D721Med (cell line): ENCODE measurements at regions not wholly inside any gene's neighbourhood (a gene's known extent, or its start where the extent isn't known, plus 50 kb on each side); places are given as distances from the start of the nearest gene placed in this dataset.
"Not testable (repeated sequence)": the region's sequence is repeated elsewhere in the genome, so short reads cannot be mapped to it uniquely, and the experiment has no call there.

Experiments
- DNase-seq: peaks from one replicate; pipeline ENCODE4 v3.0.0; 2011; ENCODE audit warnings: low spot score; ENCODE audit not compliant: insufficient read length
- FAIRE-seq: peaks from 2 replicates; lab custom pipeline; 2011; peaks lifted over from hg19 to GRCh38; lab: Jason Lieb, UNC
- TF ChIP-seq, protein P1 (sequence below): IDR thresholded peaks from 2 replicates; pipeline ENCODE4 v1.5.1; 2012; ENCODE audit warnings: mild to moderate bottlenecking, control low read depth; ENCODE audit not compliant: insufficient read depth; ENCODE audit errors: missing control alignments

GRCh38 chrX:23061116-23061515 lies 61.4 kb downstream of the DDX53 start:
- FAIRE-seq: no peak
- no peak for DNase-seq
- TF ChIP-seq, protein P1, sequence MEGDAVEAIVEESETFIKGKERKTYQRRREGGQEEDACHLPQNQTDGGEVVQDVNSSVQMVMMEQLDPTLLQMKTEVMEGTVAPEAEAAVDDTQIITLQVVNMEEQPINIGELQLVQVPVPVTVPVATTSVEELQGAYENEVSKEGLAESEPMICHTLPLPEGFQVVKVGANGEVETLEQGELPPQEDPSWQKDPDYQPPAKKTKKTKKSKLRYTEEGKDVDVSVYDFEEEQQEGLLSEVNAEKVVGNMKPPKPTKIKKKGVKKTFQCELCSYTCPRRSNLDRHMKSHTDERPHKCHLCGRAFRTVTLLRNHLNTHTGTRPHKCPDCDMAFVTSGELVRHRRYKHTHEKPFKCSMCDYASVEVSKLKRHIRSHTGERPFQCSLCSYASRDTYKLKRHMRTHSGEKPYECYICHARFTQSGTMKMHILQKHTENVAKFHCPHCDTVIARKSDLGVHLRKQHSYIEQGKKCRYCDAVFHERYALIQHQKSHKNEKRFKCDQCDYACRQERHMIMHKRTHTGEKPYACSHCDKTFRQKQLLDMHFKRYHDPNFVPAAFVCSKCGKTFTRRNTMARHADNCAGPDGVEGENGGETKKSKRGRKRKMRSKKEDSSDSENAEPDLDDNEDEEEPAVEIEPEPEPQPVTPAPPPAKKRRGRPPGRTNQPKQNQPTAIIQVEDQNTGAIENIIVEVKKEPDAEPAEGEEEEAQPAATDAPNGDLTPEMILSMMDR: no peak

GRCh38 chrX:23062359-23062758 lies 62.6 kb downstream of the DDX53 start:
- TF ChIP-seq, protein P1: no peak
- no peak for FAIRE-seq
- DNase-seq: no peak

- no peak for FAIRE-seq
- no peak for DNase-seq
- TF ChIP-seq, protein P1: no peak
Observed at GRCh38 chrX:23066588-23067281, 67.0 kb downstream of the DDX53 start.

- not testable (repeated sequence) for DNase-seq, FAIRE-seq
Observed at GRCh38 chrX:23075461-23075860, 75.7 kb downstream of the DDX53 start.

DNA sequence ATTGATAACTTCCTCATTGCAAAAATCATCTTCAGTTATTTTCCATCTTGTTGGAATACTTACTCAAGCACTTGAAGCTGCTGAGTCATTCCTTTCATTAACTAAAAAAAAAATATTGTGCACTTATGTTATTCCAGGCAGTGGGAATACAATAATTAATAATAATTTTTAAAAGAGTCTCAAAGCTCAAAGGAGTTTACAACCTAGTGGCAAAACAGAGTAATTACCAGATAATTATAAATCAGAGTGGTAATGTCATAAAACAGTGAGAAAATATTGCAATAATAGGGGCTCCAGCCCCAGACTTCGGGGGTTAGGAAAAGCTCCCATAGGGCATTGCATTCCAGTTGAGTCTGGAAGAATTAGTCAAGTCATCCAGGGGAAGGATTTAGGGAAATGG lies 79.6 kb downstream of the DDX53 start:
- no peak for FAIRE-seq
- no peak for DNase-seq
- TF ChIP-seq, protein P1: no peak

DNA sequence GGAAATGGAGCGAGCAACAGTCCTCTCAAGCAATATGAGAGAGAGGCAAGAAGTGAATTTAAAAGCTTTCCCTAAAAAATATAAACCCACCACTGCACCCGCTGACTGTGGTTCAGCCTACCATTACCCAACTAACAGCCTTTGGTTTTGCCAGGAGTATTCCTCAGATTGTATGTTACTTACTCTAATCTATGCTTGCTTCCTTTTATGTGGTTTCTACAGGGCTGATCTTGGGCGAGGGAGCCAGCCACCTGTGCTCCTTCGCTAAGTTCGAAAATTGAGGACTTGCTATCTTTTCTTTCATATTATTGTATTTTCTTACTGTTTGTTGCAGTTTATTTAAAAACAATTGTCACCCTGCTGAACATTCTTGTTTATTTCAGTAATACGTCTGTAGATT lies 101.1 kb downstream of the DDX53 start:
- DNase-seq: no peak
- TF ChIP-seq, protein P1: no peak
- no peak for FAIRE-seq

GRCh38 chrX:23103546-23103945 lies 103.8 kb downstream of the DDX53 start:
- TF ChIP-seq, protein P1: no peak
- no peak for FAIRE-seq
- DNase-seq: no peak

DNA sequence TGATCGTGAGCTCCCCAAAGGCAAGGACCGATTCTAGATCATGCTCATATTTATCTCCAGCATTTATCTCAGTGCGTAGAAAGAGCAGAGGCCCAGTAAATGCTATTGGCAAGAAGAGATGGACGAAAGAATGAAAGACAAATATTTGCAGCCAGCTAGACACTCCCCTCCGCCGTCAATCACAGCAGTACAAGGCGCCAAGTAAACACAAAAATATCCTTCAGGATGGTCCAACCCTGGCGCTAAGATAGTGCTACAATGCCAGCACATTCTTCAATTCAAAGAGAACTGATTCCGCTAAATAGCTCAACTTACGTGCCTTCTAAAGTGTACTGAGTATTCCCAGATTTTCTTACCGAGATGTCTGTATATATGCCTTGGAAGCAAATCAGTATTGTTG lies 114.5 kb downstream of the DDX53 start:
- FAIRE-seq: no peak
- TF ChIP-seq, protein P1: no peak
- DNase-seq: no peak
